MM.1S (cell line): ENCODE measurements at regions not wholly inside any gene's neighbourhood (a gene's known extent, or its start where the extent isn't known, plus 50 kb on each side); places are given as distances from the start of the nearest gene placed in this dataset.

Experiments
- CTCF ChIP-seq: fragments of 300-600 bp; sonication (generic); IDR thresholded peaks from 2 replicates; pipeline ENCODE4 v1.5.1; 2016; ENCODE audit warnings: antibody characterized with exemption, low read length, mixed read lengths
- EZH2 ChIP-seq: fragments of 300-600 bp; sonication (generic); optimal IDR thresholded peaks from 2 replicates; pipeline ENCODE3; 2017; ENCODE audit warnings: low read depth, mild to moderate bottlenecking, antibody characterized with exemption, low read length, mixed read lengths
- EZH2phosphoT487 ChIP-seq: fragments of 300-600 bp; sonication (generic); IDR thresholded peaks from 2 replicates; pipeline ENCODE4 v1.6.1; 2018; ENCODE audit warnings: antibody characterized with exemption, low read length

GRCh38 chr5:106314221-106314824 lies 1356.4 kb downstream of the EFNA5 start:
- TF ChIP-seq CTCF, result no peak
- no peak for TF ChIP-seq EZH2phosphoT487
- no peak for TF ChIP-seq EZH2
